ENCODE measurements at regions not wholly inside any gene's neighbourhood (a gene's known extent, or its start where the extent isn't known, plus 50 kb on each side); places are given as distances from the start of the nearest gene placed in this dataset.

GRCh38 chr11:122304973-122305372 is 189.0 kb upstream of the BLID start:
- TF ChIP-seq CTCF (IDR thresholded peaks at IDR 0.05), result no peak
- no peak for TF ChIP-seq POLR2A (IDR thresholded peaks at IDR 0.05)

Data from testis (tissue), 2 donors.